Stimulated activated CD4-positive, alpha-beta T cell treated with anti-CD3 and anti-CD28 coated beads, Interleukin-2, amount 100 ng/mL, for 24 hours (primary cell): ENCODE measurements at regions not wholly inside any gene's neighbourhood (a gene's known extent, or its start where the extent isn't known, plus 50 kb on each side); places are given as distances from the start of the nearest gene placed in this dataset.
A peak's percentile ranks its signal among the peaks of the same experiment; 100 is the strongest.

Experiments used
- DNase-seq, 2 donors: peaks; one replicate each; pipeline ENCODE4 v3.0.0-alpha.2; 2020

GRCh38 chr1:173128742-173129141, 78.0 kb upstream of the TNFSF18 start:
- DNase-seq: no peak

- DNase-seq: no peak
These were observed 76.9 kb upstream of the TNFSF18 start for GRCh38 chr1:173127369-173128307.

- DNase-seq: no peak
These were observed 75.7 kb upstream of the TNFSF18 start for GRCh38 chr1:173126421-173126820.

GRCh38 chr1:173122958-173123852, 72.5 kb upstream of the TNFSF18 start:
- DNase-seq: no peak

GRCh38 chr1:173122344-173122935, 71.7 kb upstream of the TNFSF18 start:
- DNase-seq: no peak

GRCh38 chr1:173118404-173118803, 67.7 kb upstream of the TNFSF18 start:
- DNase-seq: no peak

- DNase-seq: no peak
These were observed 67.0 kb upstream of the TNFSF18 start for GRCh38 chr1:173117761-173118160.

GRCh38 chr1:173117108-173117633, 66.4 kb upstream of the TNFSF18 start:
- DNase-seq: no peak

GRCh38 chr1:173114346-173114745, 63.6 kb upstream of the TNFSF18 start:
- DNase-seq: no peak

- peak in 1 of 2 donors; percentile 11 for DNase-seq
These were observed 62.4 kb upstream of the TNFSF18 start for GRCh38 chr1:173113015-173113741.

GRCh38 chr1:173112129-173112528, 61.4 kb upstream of the TNFSF18 start:
- no peak for DNase-seq

GRCh38 chr1:173107696-173108095, 57.0 kb upstream of the TNFSF18 start:
- DNase-seq: no peak

- no peak for DNase-seq
These were observed 52.3 kb upstream of the TNFSF18 start for GRCh38 chr1:173103006-173103405.

GRCh38 chr1:173101589-173101988, 50.8 kb upstream of the TNFSF18 start:
- DNase-seq: no peak

- no peak for DNase-seq
These were observed 49.9 kb upstream of the TNFSF18 start for GRCh38 chr1:173100476-173101107.
